Iris pigment epithelial cell (primary cell): ENCODE measurements at regions not wholly inside any gene's neighbourhood (a gene's known extent, or its start where the extent isn't known, plus 50 kb on each side); places are given as distances from the start of the nearest gene placed in this dataset.
A peak's percentile ranks its signal among the peaks of the same experiment; 100 is the strongest.
"Not testable (repeated sequence)": the region's sequence is repeated elsewhere in the genome, so short reads cannot be mapped to it uniquely, and the experiment has no call there.

Experiments used
- DNase-seq: peaks from one replicate; pipeline ENCODE4 v3.0.0-alpha.2; 2011; ENCODE audit warnings: low read depth

DNA sequence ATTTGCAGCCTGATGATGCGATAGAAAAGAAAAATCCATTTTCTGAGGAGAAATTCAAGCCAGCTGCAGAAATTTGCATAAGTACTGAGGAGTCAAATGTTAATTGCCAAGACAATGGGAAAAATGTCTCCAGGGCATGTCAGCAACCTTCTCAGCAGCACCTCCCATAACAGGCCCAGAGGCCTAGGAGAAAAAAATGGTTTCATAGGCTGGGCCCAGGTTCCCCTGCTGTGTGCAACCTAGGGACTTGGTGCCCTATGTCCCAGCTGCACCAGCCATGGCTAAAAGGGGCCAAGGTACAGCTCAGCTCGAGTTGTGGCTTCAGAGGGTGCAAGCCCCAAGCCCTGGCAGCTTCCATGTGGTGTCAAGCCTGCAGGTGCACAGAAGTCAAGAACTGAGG lies 144.8 kb upstream of the PRKD1 start:
- DNase-seq: not testable (repeated sequence)

DNA sequence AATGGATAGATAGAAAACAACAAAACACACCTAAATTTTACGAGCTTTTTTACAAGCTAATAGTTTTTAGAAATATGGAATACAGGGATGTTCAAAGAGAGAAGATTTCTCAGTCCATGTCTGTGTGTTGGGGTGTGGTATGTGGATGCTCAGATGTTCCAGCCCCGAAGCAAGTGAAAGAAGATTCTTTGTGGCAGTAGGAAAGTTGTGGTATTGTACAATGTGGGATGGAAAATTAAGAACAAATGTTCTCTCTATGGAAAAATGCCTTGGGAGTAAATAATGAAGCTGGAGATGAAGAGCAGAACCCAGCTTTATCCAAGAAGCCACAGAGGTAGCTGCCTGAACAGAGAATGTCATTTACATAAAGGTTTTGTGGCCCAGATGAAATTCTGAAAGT lies 150.3 kb upstream of the PRKD1 start:
- no peak for DNase-seq

DNA sequence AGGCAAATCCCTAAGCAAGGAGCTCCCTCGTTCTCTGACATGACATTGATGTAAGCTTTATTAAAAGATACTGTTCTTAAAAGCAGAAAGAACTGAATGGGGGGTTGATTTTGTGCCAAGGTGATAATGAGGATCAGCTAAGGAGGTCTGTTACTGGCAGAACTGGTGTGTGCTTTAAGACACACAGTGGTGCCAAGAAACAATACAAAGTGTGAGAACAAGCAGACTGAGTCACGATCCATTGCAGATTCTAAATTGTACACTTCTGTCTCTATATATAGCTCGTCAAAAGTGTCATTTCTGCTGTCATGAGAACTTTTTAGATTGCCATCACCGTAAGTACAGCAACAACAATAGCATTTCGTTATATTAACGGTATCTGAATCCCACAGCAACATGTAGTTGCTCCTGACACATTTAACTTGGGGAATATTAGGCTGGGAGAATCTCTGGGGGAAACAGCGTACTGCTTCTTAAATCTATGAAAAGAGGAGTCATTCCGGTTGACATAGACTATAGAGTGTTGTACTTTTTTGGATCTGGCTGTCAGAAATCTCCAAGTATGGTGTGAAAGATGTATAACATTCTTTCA lies 151.3 kb upstream of the PRKD1 start:
- no peak for DNase-seq

DNA sequence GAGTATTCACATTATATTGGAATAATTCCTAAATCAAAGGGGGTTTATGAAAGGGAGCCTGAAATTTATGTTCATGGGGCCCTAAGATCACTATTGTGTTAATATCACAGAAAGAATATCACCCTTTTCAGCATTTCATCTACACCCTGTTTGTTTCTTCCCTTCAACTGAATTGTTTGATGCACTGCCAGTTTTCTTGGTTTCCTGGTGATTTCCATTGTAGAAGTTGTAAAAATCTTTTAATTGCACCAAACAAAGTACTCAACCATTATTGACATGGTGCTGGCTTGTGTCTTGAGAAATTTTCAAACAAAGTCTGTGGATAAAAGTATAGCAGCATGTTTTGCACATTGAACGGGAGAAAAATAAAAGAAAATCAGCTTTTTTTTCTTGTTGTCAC lies 154.8 kb upstream of the PRKD1 start:
- no peak for DNase-seq

DNA sequence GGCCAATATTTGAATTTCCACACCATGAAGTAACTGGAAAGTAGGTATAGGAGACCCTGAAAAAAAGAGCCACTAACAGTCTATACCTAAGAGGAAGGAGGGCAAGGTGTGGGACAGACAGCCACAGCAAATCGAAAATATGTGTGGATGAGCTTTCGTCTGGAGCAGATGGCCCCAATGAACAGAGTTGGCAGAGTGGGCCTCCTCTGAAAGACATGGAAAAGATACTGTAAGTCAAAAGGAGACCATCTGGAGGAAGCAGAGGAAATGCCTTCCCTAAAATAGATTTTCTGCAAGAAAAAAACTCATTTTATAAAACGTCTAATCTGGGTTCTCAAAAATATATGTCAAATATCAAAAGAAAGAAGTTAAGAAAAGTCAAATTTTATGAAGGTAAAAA lies 157.2 kb upstream of the PRKD1 start:
- no peak for DNase-seq

DNA sequence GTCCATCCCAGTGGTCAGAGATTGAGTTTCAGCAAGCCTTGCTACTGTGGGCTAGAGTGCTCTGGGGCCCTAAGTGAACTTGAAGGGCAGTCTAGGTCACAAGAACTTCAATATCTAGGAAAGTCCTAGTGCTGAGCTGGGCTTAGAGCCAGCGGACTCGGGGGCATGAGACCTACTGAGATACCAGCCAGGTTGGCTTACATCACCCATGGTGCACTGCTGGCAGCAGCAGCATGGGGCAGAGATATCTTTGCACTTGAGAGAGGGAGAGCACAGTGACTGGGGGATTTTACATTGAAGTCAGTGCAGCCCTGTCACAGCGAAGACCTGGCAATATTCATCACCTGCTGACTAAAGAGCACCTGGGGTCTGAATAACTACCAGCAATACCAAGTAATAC lies 158.3 kb upstream of the PRKD1 start:
- no peak for DNase-seq

DNA sequence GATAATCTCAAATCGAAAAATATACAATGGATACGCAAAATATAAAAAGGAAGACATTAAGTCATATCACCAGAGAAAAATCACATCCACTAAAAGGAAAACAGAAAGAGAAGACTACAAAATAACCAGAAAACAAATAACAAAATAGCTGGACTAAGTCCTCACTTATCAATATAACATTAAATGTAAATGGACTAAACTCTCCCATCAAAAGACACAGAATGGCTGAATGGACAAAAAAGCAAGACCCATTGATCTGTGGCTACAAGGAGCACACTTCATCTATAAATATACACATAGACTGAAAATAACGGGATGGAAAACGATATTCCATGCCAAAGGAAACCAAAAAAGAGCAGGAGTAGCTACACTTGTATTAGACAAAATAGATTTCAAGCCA lies 161.0 kb upstream of the PRKD1 start:
- no peak for DNase-seq

DNA sequence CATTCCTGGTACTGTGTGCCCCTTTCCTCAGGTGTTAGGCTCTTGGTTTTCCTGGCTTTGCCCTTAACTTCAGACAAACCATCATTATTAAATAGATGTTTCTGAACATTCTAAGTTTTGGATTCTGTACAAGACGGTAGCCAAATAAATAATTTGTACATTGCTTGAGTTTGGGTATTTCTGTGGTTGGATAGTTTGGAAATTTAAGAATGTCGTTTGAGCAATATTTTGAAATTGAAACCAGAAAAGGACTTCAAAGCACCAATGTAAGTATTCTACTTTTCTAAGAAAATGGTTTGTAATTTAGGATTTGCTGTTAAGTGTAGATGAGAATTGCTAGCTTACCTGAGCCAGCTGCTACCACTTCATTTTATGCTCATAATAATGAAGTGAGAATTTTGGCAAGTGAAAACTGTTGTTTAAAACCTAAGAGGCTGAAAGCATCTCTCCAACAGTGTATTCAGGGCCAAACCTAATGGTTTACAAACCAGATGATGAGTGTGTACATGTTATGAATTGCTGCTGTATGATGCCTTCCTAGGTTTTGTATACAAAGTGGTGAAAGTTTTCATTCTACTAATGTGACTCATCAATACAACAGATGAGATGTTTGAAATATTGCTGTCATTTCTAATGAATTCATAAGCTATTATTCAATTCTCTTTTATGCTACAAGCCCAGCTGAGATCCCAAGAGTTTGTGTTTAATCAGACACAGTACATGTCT lies 181.5 kb upstream of the PRKD1 start:
- DNase-seq: peak; percentile 91

DNA sequence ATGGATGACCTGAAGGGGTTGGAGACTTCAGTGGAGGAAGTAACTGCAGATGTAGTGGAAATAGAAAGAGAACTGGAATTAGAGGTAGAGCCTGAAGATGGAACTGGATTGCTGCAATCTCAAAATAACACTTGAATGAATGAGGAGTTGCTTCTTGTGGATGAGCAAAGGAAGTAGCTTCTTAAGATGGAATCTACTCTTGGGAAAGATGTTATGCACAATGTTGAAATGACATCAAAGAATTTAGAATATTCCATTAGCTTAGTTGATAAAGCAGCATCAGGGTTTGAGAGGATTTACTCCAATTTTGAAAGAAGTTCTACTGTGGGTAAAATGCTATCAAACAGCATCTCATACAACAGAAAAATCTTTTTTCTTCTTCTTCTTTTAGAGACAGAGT lies 186.4 kb upstream of the PRKD1 start:
- DNase-seq: peak; percentile 83

DNA sequence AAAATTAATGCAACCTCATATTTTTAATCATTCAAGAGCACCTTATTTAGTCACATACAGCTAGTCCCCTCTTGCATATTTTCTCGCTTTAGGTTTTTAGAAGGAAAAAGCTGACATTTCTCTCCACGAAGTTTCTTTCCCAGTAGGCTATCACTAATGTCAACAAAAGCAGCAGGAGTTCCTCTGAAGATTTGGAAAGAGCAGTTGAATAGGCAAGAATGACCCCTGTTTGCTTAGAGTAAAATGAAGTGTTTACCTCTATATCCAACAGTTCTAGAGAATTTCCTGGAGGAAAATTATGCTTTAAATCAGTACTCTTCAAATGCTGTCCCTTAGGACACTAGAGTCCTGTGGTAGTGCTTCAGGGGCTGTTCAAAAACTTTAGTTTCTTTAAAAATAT lies 188.1 kb upstream of the PRKD1 start:
- no peak for DNase-seq

DNA sequence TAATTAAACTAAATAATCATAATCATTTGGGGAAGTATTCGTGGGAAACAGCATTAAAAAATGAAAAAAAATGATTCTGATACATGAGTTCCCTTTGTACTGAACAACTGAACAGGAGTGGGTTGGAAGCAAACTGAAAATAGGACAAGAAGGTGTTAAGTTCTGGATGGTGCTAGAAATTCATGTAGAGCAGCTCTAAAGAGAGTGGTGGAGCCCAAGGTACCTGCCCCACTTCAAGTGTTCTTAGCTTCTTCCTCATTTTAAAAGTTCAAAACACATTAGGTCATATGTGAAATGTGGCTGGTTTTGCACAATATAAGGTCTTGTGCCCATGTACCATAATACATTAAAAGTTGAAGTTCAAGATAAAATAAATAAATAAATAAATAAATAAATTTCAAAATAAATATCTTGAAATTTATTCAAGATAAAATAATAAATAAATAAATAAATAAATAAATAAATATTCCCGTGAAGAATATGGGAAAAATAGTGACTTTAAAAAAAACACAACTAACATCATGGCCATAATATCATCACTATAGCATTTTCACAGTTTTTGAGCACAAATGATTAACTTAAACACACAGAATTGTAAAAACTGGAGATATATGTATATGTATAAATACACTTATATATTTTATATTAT lies 191.5 kb upstream of the PRKD1 start:
- DNase-seq: no peak

DNA sequence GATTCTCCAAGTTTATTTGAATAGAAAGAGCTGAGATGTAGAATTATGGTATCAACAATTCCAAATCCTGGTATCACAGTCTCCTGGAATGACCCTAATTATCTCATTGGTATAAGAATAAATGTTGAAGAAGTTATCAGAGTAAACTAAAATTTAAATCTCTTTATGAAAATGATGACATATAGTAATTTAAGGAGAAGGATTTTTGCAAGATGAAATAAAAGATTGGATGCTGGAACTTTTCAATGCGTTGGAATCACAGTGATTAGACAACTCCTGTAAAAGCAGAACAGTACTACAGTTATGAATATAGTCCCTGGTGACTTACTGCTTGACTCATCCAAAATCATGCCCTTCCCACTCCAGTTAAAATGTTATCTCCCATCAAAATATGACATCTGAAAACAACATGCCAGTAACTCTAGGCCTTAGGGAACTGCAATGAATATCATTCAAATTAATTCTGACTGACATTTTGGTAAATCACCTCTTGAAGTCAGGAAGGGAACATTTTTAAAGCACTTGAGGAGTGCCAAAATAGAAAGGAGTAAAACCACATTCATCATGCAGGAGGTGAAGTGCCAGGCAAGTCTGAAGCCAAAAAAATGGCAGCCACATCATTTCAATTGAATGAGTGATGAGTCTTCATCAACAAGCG lies 197.8 kb upstream of the PRKD1 start:
- no peak for DNase-seq

DNA sequence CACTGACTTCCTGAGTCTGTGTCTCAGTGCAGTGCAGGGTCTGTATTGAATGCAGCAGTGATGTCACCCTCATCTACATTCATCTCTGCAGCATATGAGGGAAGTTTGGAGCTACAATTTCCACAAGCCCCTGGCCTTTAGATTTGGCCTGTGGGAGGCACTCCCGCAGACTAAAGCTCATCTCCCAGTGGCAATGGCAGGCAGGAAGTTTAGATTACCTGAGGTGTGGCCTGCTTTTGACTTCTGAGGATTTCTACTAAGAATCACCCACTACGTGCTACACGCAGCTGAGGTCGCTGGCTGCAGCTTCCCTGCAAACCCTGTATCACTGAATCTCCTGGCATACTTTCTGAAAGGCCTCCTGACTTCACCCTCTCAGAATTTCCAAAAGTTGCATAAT lies 202.2 kb upstream of the PRKD1 start:
- DNase-seq: peak; percentile 19

DNA sequence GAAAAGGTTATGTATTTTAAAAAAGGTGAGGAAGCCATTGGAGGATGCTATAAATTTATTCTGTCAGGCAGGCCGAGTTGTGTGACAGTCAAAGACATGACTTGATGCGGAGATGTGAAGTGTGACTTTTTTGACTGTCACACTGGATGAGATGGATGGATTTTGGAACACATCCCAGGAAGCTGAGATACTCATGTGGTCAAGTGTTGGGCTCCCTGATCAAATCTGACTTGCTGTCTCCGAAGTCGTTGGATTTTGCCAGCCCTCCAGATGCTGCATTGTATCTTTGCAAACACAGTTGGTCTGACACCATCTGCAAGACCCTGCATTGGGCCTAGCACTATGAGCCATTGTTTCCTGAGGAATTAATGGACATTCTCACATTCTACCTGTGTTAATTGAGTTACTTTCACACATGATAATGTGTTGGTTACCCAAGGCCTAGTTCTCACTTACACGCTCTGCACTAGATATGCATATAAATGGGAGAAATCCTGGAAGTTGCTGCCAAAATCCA lies 204.0 kb upstream of the PRKD1 start:
- no peak for DNase-seq

DNA sequence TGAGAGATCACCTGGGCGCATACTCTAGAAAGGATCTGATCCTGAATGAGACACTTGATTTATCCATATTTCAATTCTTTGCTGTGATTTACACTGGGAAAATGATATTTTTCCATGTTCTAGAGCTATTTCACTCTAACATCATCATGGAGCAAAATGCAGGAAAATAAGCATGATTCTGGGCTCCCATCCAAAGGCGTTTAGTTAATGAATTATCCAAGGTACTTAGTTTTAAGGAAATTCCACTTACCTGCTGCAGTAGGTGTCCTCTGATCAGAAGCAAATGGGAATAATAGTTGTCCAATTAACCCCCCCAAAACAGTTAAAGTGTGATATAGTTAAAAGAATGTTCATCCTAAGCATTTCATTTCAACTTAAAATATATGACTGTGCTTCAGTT lies 204.5 kb upstream of the PRKD1 start:
- no peak for DNase-seq

DNA sequence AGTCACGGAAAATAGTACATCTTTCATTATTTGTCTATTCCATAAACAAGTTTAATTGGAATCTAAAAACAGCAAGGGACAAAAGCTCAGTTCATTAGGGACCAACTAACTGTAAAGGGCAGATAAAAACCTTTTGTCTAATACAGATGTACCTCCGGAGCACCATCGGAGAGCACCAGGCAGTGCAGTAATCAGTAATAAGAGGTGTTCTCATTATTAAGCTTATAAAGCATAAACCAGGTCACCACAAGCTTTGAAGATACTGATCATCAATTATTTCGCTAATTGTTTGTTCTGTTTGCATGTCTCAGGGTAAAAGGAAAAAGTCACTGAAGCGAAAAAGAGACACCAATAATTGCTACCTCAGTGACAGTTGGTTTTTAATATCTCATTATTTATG lies 207.3 kb upstream of the PRKD1 start:
- DNase-seq: no peak

DNA sequence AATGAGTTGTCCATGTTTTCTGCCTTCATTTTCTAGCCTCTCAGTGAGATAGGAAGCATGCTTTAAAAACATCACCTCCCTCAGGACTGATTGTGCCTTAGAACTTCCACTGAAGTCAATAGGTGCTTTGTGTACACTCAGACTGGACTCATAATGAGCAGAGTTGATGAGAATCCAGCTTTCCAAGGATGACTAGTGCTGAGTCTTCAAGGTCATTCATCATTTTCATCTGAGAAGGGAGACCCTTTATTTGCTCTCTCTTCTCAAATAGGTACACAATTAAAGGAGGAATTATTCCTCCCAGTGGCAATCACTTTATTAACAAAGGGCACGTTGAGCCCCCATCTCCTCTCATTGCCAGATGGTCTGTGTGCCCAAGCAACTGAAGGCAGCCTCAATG lies 210.9 kb upstream of the PRKD1 start:
- DNase-seq: no peak

DNA sequence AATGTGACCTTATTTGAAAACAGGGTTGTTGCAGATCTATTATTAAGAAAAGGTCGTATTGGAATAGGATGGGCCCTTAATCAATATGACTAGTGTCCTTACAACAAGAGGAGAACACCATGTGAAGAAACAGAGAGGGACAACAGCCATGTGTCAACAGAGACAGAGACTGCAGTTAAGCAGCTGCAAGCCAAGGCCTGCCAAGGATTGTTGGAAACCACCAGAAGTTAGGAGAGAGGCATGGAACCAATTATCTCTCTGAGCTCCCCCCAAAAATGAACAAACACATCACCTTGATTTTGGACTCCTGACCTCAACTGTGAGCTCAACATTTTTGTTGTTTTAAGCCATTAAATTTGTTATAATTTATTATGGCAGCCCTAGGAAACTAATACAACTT lies 214.6 kb upstream of the PRKD1 start:
- DNase-seq: no peak

DNA sequence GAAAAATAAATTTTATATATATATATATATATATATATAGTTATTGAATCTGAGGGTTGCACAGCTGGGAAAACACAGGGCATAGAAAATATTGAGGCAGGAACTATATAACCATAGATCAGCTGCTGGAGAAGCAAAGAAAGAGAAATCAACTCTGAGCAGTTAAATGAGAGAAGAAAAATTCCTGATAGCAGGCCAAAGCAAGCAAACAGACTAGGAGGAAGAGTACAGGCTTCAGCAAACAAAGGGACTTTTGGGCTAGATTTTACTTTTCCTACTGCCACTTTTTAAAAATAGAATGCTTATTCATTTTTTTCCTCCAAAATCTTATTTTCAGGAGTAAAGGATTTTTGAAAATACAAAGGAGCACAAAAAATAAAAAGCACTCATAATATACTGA lies 216.0 kb upstream of the PRKD1 start:
- DNase-seq: peak; percentile 38

DNA sequence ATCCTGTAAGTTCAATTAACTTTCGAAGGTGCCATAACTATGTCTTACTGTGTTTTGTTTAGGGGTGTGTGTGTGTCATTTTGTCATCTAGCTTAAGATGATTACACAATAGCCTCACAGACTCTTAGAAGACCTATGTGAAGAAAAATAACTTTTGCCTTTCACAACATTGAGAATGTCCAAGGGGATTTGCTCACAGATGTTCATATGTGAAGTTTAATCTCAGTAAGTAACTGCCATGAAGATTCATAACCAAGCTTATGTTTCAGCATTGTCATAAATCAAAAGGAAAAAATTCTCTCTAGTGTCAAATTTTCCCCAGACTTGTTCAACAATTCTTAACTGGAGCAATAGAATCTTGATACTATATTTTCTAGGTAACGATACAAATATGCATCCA lies 226.1 kb upstream of the PRKD1 start:
- peak; percentile 15 for DNase-seq

DNA sequence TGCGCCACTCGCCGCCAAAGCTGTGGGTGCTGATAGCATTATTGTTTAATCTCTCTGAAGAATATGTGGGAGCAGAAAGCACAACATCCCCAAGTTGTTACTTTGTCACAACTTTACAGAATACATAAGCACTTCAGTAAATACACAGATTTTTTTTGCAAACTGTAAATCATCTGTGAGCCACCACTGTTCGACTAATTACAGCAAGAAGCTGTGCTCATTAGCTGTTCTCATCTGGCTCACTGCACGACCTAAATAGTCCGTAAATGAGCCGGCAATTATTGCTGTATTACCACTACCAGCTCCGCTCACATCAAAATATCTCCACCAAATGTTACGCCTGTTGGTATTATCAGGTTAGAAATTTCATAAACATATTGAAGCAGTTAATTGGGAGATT lies 228.9 kb upstream of the PRKD1 start:
- no peak for DNase-seq

DNA sequence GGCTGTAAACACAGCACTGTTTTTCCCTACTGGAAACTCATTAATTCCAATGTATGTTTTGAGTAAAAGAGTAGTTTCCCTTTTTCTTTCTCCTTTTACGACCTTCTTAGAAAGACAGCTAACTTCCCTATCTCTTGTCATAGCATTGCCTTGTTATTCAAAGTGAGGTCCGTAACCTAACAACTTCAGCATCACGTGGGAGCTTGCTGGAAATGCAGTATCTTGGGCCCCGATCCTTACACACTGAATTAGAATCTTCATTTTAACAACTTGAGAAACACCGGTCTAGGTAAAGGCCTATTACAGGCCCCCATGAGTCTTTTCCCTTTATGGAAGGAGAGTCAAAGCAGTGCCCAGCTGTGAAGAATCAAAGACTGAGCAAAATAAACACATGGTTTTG lies 230.7 kb upstream of the PRKD1 start:
- DNase-seq: no peak

DNA sequence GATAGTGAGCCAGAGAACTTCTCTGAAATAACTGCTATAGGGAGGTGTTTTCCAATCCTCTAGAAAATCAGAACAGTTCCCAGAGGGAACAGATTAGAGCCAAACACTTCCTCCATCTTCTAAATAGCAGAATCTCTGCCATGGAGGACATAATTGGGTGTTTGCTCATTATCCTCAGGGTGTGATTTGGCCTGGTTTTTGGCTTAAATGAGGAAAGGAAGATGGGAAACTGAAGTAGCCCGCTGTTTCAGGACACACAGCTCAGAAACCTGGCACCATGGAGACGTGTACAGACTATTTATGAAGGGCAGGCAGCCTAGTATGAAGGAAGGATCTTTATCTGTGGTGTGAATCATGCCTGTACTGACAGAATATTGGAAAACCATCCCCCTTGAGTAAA lies 231.7 kb upstream of the PRKD1 start:
- no peak for DNase-seq
